Prostate gland (tissue), 2 donors: ENCODE measurements at regions not wholly inside any gene's neighbourhood (a gene's known extent, or its start where the extent isn't known, plus 50 kb on each side); places are given as distances from the start of the nearest gene placed in this dataset.

Experiments used
- POLR2A ChIP-seq: fragments of 450-650 bp; IDR thresholded peaks from one replicate; pipeline ENCODE4 v1.6.1; 2016; ENCODE audit warnings: antibody characterized with exemption, mild to moderate bottlenecking
- TF ChIP-seq, protein P1 (sequence below), 4 experiments: fragments of 200-600 bp in 2 of 4; fragments of 450-650 bp in 2 of 4; sonication (generic) in 2 of 4; IDR thresholded peaks; 1 replicate in 3 of 4; 2 replicates in 1 of 4; pipeline ENCODE4 v1.5.1; 2016 to 2019; ENCODE audit warnings: antibody characterized with exemption in 4 of 4, mild to moderate bottlenecking in 2 of 4, moderate library complexity in 2 of 4

GRCh38 chr16:56136256-56136655, 55.0 kb upstream of the GNAO1 start:
- TF ChIP-seq, protein P1, sequence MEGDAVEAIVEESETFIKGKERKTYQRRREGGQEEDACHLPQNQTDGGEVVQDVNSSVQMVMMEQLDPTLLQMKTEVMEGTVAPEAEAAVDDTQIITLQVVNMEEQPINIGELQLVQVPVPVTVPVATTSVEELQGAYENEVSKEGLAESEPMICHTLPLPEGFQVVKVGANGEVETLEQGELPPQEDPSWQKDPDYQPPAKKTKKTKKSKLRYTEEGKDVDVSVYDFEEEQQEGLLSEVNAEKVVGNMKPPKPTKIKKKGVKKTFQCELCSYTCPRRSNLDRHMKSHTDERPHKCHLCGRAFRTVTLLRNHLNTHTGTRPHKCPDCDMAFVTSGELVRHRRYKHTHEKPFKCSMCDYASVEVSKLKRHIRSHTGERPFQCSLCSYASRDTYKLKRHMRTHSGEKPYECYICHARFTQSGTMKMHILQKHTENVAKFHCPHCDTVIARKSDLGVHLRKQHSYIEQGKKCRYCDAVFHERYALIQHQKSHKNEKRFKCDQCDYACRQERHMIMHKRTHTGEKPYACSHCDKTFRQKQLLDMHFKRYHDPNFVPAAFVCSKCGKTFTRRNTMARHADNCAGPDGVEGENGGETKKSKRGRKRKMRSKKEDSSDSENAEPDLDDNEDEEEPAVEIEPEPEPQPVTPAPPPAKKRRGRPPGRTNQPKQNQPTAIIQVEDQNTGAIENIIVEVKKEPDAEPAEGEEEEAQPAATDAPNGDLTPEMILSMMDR (IDR thresholded peaks at IDR 0.05) = no peak
- no peak for TF ChIP-seq POLR2A
